A549 (cell line): ENCODE measurements at regions not wholly inside any gene's neighbourhood (a gene's known extent, or its start where the extent isn't known, plus 50 kb on each side); places are given as distances from the start of the nearest gene placed in this dataset.

Experiments
- ATAC-seq, 2 experiments: fragments of 200-7000 bp in 1 of 2; fragments of >200 bp in 1 of 2; cut with Nextera tagmentation in 1 of 2; cut with Tn5 transposase in 1 of 2; 3 replicates each; pipeline versions ENCODE4 v1.8.0 to v1.9.1; 2018 to 2020; ENCODE audit warnings: mild to moderate bottlenecking in 1 of 2, moderate library complexity in 1 of 2
- CTCF ChIA-PET: fragments of 300-600 bp; sonication (Branson Sonifier 250); formaldehyde crosslinking; extraction: SDS; loops from one replicate; lab custom pipeline; 2021; ENCODE audit warnings: antibody characterized with exemption, inconsistent platforms; lab: Yijun Ruan, JAX
- POLR2A ChIA-PET: fragments of 350-600 bp; formaldehyde crosslinking; extraction: SDS; loops from one replicate; lab custom pipeline; 2021; ENCODE audit warnings: antibody characterized with exemption, inconsistent platforms; lab: Yijun Ruan, JAX
- DNase-seq, 2 experiments: peaks; one replicate each; pipeline versions ENCODE4 v3.0.0 to v3.0.0-alpha.2; 2011 to 2016; ENCODE audit warnings: low read depth in 1 of 2, low spot score in 1 of 2
- FAIRE-seq: peaks from 2 replicates; lab custom pipeline; 2011; peaks lifted over from hg19 to GRCh38; lab: Jason Lieb, UNC
- H3K27ac ChIP-seq, 2 experiments: fragments of >200 bp; sonication (Bioruptor Twin); formaldehyde crosslinking; 3 replicates each; pipeline ENCODE4 v1.5.1; 2016 to 2017
- H3K4me1 ChIP-seq: fragments of >200 bp; sonication (Bioruptor Twin); formaldehyde crosslinking; 3 replicates; pipeline ENCODE4 v1.6.1; 2016
- H3K4me2 ChIP-seq: fragments of >200 bp; sonication (Bioruptor Twin); formaldehyde crosslinking; 3 replicates; pipeline ENCODE4 v1.6.1; 2016
- H3K4me3 ChIP-seq: fragments of >200 bp; sonication (Bioruptor Twin); formaldehyde crosslinking; 3 replicates; pipeline ENCODE4 v1.5.1; 2016
- H3K9me3 ChIP-seq: fragments of >200 bp; sonication (Bioruptor Twin); formaldehyde crosslinking; 3 replicates; pipeline ENCODE4 v1.6.1; 2016
- BHLHE40 ChIP-seq: IDR thresholded peaks from 2 replicates; pipeline ENCODE4 v1.6.1; 2012; ENCODE audit warnings: low read depth, low read length, inconsistent platforms
- CHD4 ChIP-seq: fragments of 200-600 bp; sonication (generic); IDR thresholded peaks from 2 replicates; pipeline ENCODE4 v1.6.1; 2016; ENCODE audit warnings: antibody characterized with exemption, mild to moderate bottlenecking, borderline replicate concordance
- E2F6 ChIP-seq: IDR thresholded peaks from 2 replicates; pipeline ENCODE4 v1.6.1; 2012; ENCODE audit warnings: low read depth, borderline replicate concordance
- EHF ChIP-seq: fragments of 250-450 bp; sonication (Bioruptor Pico); IDR thresholded peaks from 2 replicates; pipeline ENCODE4 v1.5.0; 2020; ENCODE audit warnings: mild to moderate bottlenecking
- EHMT2 ChIP-seq: fragments of 200-600 bp; sonication (generic); IDR thresholded peaks from 2 replicates; pipeline ENCODE4 v1.6.1; 2016; ENCODE audit warnings: antibody characterized with exemption, low read depth, mild to moderate bottlenecking, moderate library complexity
- ELK1 ChIP-seq: fragments of 150-350 bp; IDR thresholded peaks from 2 replicates; pipeline ENCODE4 v1.6.1; 2014; ENCODE audit warnings: low read depth, mild to moderate bottlenecking, low read length
- FOSL2 ChIP-seq, 2 experiments: fragments of 450-650 bp in 1 of 2; fragments of >200 bp in 1 of 2; sonication (Bioruptor Twin) in 1 of 2; formaldehyde crosslinking; IDR thresholded peaks; 2 replicates each; pipeline versions ENCODE4 v1.5.0 to v1.6.1; 2016 to 2020; ENCODE audit warnings: mild to moderate bottlenecking in 1 of 2, moderate library complexity in 1 of 2
- HOXB13 ChIP-seq: fragments of 250-450 bp; sonication (Bioruptor Pico); IDR thresholded peaks from 2 replicates; pipeline ENCODE4 v1.5.0; 2020; ENCODE audit warnings: low read depth, mild to moderate bottlenecking, moderate library complexity
- KDM1A ChIP-seq: fragments of 200-600 bp; sonication (generic); IDR thresholded peaks from 2 replicates; pipeline ENCODE4 v1.6.1; 2016; ENCODE audit warnings: low read depth, mild to moderate bottlenecking
- KDM5A ChIP-seq: fragments of 200-600 bp; sonication (generic); IDR thresholded peaks from 2 replicates; pipeline ENCODE4 v1.6.1; 2016; ENCODE audit warnings: antibody characterized with exemption, mild to moderate bottlenecking
- MAFK ChIP-seq: fragments of 450-650 bp; IDR thresholded peaks from 2 replicates; pipeline ENCODE4 v1.6.1; 2014; ENCODE audit not compliant: partially characterized antibody
- MAX ChIP-seq: IDR thresholded peaks from 2 replicates; pipeline ENCODE4 v1.6.1; 2012
- MYC ChIP-seq: IDR thresholded peaks from 2 replicates; pipeline ENCODE4 v1.6.1; 2012; ENCODE audit warnings: mild to moderate bottlenecking, inconsistent platforms, low read length, improper control_type of control experiment, borderline replicate concordance
- NPAS2 ChIP-seq: fragments of 250-450 bp; sonication (Bioruptor Pico); IDR thresholded peaks from 2 replicates; pipeline ENCODE4 v1.8.0; 2022; ENCODE audit warnings: mild to moderate bottlenecking, moderate library complexity, borderline replicate concordance
- POLR2A ChIP-seq: IDR thresholded peaks from 2 replicates; pipeline ENCODE4 v1.6.1; 2012; ENCODE audit warnings: mild to moderate bottlenecking, low read length
- POLR2AphosphoS2 ChIP-seq: conservative IDR thresholded peaks from 2 replicates; pipeline ENCODE4 v1.6.1; 2012; ENCODE audit warnings: low read length, improper control_type of control experiment, inconsistent platforms
- REST ChIP-seq: fragments of 200-600 bp; sonication (generic); IDR thresholded peaks from 2 replicates; pipeline ENCODE4 v1.6.1; 2016; ENCODE audit warnings: antibody characterized with exemption, mild to moderate bottlenecking, moderate library complexity
- SREBF2 ChIP-seq: fragments of 450-650 bp; IDR thresholded peaks from 2 replicates; pipeline ENCODE4 v1.6.1; 2014; ENCODE audit warnings: mild to moderate bottlenecking, moderate library complexity
- TP53 ChIP-seq: fragments of 250-450 bp; sonication (Bioruptor Pico); IDR thresholded peaks from 2 replicates; pipeline ENCODE4 v1.5.0; 2021; ENCODE audit warnings: mild to moderate bottlenecking, moderate library complexity
- USF2 ChIP-seq: fragments of 450-650 bp; IDR thresholded peaks from 2 replicates; pipeline ENCODE4 v1.6.1; 2014; ENCODE audit warnings: antibody characterized with exemption
- WGBS: methylation state at CpG from one replicate; pipeline ENCODE4 v1.1.6; 2017; ENCODE audit errors: missing lambda C conversion rate; 5-methylcytosine and 5-hydroxymethylcytosine counted together

GRCh38 chr5:51821697-51822096 lies 438.4 kb downstream of the ISL1 start:
- FAIRE-seq (no peak), DNase-seq (no peak), ATAC-seq (no peak)
- WGBS, result 8% methylated on average over 3 of the region's 3 CpGs
- Histone ChIP-seq H3K4me3 (no peak overlapping the region), H3K27ac (no peak overlapping the region), H3K9me3 (no peaks in the 10 kb centered on the region; the same call in 2 of the 3 replicates), H3K4me1 (no peaks in the 10 kb centered on the region), H3K4me2 (no peak overlapping the region)
- no peak for TF ChIP-seq CHD4
- no peak for TF ChIP-seq MYC
- TF ChIP-seq FOSL2 (IDR thresholded peaks at IDR 0.05), result no peak
- no peak for TF ChIP-seq FOSL2 (CRISPR knock-in tag; IDR thresholded peaks at IDR 0.05)
- no peak for TF ChIP-seq SREBF2
- no peak for TF ChIP-seq NPAS2 (CRISPR knock-in tag)
- no peak for TF ChIP-seq MAX
- TF ChIP-seq USF2, result no peak
- no peak for TF ChIP-seq KDM1A
- TF ChIP-seq BHLHE40, result no peak
- TF ChIP-seq TP53 (CRISPR knock-in tag), result no peak
- no peak for TF ChIP-seq POLR2AphosphoS2
- TF ChIP-seq EHF (CRISPR knock-in tag), result no peak
- no peak for TF ChIP-seq REST
- TF ChIP-seq MAFK, result no peak
- TF ChIP-seq EHMT2, result no peak
- TF ChIP-seq KDM5A, result no peak
- no peak for TF ChIP-seq HOXB13
- CTCF ChIA-PET, result no interaction called here
- POLR2A ChIA-PET, result no interaction called here

- ATAC-seq (no peak), DNase-seq (no peak), FAIRE-seq (no peak)
- POLR2A ChIA-PET, result no interaction called here
- no peaks in the 10 kb centered on the region for H3K4me1 ChIP-seq
- WGBS, result 0% methylated on average over 2 of the region's 2 CpGs
- no peaks in the 10 kb centered on the region for H3K9me3 ChIP-seq
- no peak overlapping the region for H3K4me3 ChIP-seq
- no peak overlapping the region for H3K27ac ChIP-seq
- TF ChIP-seq ELK1 (no peak), EHF (CRISPR knock-in tag) (no peak), E2F6 (no peak), MYC (no peak), POLR2A (no peak)
- CTCF ChIA-PET, result no interaction called here
- no peak overlapping the region for H3K4me2 ChIP-seq
Measured at GRCh38 chr5:51829230-51829629, 446.0 kb downstream of the ISL1 start.
